Ishikawa (cell line): ENCODE measurements at regions not wholly inside any gene's neighbourhood (a gene's known extent, or its start where the extent isn't known, plus 50 kb on each side); places are given as distances from the start of the nearest gene placed in this dataset.

Experiments used
- CEBPB ChIP-seq: IDR thresholded peaks from 2 replicates; pipeline ENCODE4 v1.6.1; 2012
- CREB1 ChIP-seq: IDR thresholded peaks from 2 replicates; pipeline ENCODE4 v1.6.1; 2012; ENCODE audit warnings: low read depth
- EGR1 ChIP-seq: IDR thresholded peaks from 2 replicates; pipeline ENCODE4 v1.6.1; 2012
- EP300 ChIP-seq: IDR thresholded peaks from 2 replicates; pipeline ENCODE4 v1.6.1; 2012; ENCODE audit warnings: borderline replicate concordance
- FOXM1 ChIP-seq: IDR thresholded peaks from 2 replicates; pipeline ENCODE4 v1.6.1; 2012; ENCODE audit warnings: low read depth, borderline replicate concordance
- RAD21 ChIP-seq: IDR thresholded peaks from 2 replicates; pipeline ENCODE4 v1.6.1; 2012; ENCODE audit warnings: low read depth
- TAF1 ChIP-seq: IDR thresholded peaks from 2 replicates; pipeline ENCODE4 v1.6.1; 2012; ENCODE audit warnings: low read depth, mild to moderate bottlenecking
- TCF12 ChIP-seq: IDR thresholded peaks from 2 replicates; pipeline ENCODE4 v1.6.1; 2012; ENCODE audit warnings: low read depth
- YY1 ChIP-seq: IDR thresholded peaks from 2 replicates; pipeline ENCODE4 v1.6.1; 2012; ENCODE audit warnings: low read depth
- ZBTB7A ChIP-seq: IDR thresholded peaks from 2 replicates; pipeline ENCODE4 v1.6.1; 2012; ENCODE audit warnings: low read depth
- TF ChIP-seq, protein P1 (sequence below): IDR thresholded peaks from 2 replicates; pipeline ENCODE4 v1.6.1; 2012; ENCODE audit warnings: low read depth, mild to moderate bottlenecking
- TF ChIP-seq, protein P2 (sequence below): IDR thresholded peaks from 2 replicates; pipeline ENCODE4 v1.6.1; 2012
- TF ChIP-seq, protein P3 (sequence below): IDR thresholded peaks from 2 replicates; pipeline ENCODE4 v1.6.1; 2012

DNA sequence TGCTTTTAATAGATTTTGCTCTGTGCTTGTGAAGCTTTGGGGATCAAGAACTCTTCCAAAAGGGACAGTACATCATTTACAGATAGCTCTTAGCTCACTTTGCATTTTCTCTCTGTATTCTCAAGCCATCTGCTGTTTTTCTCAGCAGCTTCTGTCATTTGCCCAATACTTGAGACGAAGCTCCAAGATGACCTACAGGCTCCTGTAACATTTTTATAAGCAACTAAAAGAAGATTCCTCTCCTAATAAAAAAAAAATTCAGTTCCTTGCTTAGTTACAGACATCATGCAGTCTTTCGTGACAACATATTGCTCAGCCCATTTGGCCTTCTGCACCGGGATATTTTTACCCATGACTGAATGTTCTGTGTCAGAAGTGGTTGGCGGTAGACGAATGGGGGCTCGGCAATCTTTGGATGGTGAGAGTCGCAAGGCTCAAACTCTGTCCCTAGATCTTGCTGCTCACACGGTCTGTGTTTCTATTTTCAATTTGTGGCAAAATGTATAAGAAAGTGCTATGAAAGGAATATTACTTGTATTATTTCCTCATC is 215.6 kb downstream of the FSCB start:
- TF ChIP-seq EP300 = no peak
- TF ChIP-seq CREB1 = no peak
- TF ChIP-seq ZBTB7A = no peak
- TF ChIP-seq RAD21 = no peak
- no peak for TF ChIP-seq EGR1
- TF ChIP-seq CEBPB = no peak
- TF ChIP-seq TAF1 = no peak
- TF ChIP-seq, protein P1, sequence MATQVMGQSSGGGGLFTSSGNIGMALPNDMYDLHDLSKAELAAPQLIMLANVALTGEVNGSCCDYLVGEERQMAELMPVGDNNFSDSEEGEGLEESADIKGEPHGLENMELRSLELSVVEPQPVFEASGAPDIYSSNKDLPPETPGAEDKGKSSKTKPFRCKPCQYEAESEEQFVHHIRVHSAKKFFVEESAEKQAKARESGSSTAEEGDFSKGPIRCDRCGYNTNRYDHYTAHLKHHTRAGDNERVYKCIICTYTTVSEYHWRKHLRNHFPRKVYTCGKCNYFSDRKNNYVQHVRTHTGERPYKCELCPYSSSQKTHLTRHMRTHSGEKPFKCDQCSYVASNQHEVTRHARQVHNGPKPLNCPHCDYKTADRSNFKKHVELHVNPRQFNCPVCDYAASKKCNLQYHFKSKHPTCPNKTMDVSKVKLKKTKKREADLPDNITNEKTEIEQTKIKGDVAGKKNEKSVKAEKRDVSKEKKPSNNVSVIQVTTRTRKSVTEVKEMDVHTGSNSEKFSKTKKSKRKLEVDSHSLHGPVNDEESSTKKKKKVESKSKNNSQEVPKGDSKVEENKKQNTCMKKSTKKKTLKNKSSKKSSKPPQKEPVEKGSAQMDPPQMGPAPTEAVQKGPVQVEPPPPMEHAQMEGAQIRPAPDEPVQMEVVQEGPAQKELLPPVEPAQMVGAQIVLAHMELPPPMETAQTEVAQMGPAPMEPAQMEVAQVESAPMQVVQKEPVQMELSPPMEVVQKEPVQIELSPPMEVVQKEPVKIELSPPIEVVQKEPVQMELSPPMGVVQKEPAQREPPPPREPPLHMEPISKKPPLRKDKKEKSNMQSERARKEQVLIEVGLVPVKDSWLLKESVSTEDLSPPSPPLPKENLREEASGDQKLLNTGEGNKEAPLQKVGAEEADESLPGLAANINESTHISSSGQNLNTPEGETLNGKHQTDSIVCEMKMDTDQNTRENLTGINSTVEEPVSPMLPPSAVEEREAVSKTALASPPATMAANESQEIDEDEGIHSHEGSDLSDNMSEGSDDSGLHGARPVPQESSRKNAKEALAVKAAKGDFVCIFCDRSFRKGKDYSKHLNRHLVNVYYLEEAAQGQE = no peak
- TF ChIP-seq, protein P2, sequence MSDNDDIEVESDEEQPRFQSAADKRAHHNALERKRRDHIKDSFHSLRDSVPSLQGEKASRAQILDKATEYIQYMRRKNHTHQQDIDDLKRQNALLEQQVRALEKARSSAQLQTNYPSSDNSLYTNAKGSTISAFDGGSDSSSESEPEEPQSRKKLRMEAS = no peak
- TF ChIP-seq YY1 = no peak
- no peak for TF ChIP-seq TCF12
- TF ChIP-seq, protein P3, sequence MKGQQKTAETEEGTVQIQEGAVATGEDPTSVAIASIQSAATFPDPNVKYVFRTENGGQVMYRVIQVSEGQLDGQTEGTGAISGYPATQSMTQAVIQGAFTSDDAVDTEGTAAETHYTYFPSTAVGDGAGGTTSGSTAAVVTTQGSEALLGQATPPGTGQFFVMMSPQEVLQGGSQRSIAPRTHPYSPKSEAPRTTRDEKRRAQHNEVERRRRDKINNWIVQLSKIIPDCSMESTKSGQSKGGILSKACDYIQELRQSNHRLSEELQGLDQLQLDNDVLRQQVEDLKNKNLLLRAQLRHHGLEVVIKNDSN = no peak
- no peak for TF ChIP-seq FOXM1
